HepG2 (cell line): ENCODE measurements at regions not wholly inside any gene's neighbourhood (a gene's known extent, or its start where the extent isn't known, plus 50 kb on each side); places are given as distances from the start of the nearest gene placed in this dataset.
A peak's percentile ranks its signal among the peaks of the same experiment; 100 is the strongest.
"Not testable (repeated sequence)": the region's sequence is repeated elsewhere in the genome, so short reads cannot be mapped to it uniquely, and the experiment has no call there.

ENCODE experiments used
- ATAC-seq: fragments of 200-7000 bp; cut with Tn5 transposase; 3 replicates; pipeline ENCODE4 v1.9.1; 2020; ENCODE audit warnings: mild to moderate bottlenecking, moderate library complexity
- BruUV-seq: library from RNA; stranded (reverse); fragments of 400-500 nt; replicated peaks from 2 replicates; lab custom pipeline; 2021; lab: Mats Ljungman, UMichigan
- CTCF ChIA-PET: fragments of 300-600 bp; formaldehyde crosslinking; extraction: SDS; loops from one replicate; lab custom pipeline; 2021; ENCODE audit warnings: low total read pairs, inconsistent platforms, low intra/inter-chr PET ratio; lab: Yijun Ruan, JAX
- POLR2A ChIA-PET: fragments of 350-600 bp; sonication (Branson Sonifier 250); formaldehyde crosslinking; loops from one replicate; lab custom pipeline; 2020; ENCODE audit warnings: antibody characterized with exemption, inconsistent platforms; lab: Yijun Ruan, JAX
- DNase-seq: peaks from one replicate; pipeline ENCODE4 v3.0.0-alpha.2; 2015; ENCODE audit warnings: low spot score
- FAIRE-seq: peaks from 3 replicates; lab custom pipeline; 2011; peaks lifted over from hg19 to GRCh38; lab: Jason Lieb, UNC
- H2AFZ ChIP-seq: one replicate; pipeline ENCODE4 v1.6.1; 2011; ENCODE audit warnings: low read length, inconsistent platforms
- H3K27ac ChIP-seq: fragments of 300-600 bp; 3 replicates; pipeline ENCODE4 v1.8.0; 2011; ENCODE audit warnings: mixed run types, mild to moderate bottlenecking, mixed read lengths, low read length, inconsistent platforms; ENCODE audit not compliant: insufficient read depth; ENCODE audit errors: extremely low read length
- H3K27me3 ChIP-seq, 2 experiments: fragments of 200-600 bp in 1 of 2; 2 replicates in 1 of 2; 3 replicates in 1 of 2; pipeline versions ENCODE4 v1.6.0 to v1.8.0; 2011; ENCODE audit warnings: low read length in 2 of 2, mild to moderate bottlenecking in 2 of 2, moderate library complexity in 2 of 2, inconsistent platforms in 1 of 2; ENCODE audit not compliant: insufficient read depth in 2 of 2, control insufficient read depth in 1 of 2
- H3K36me3 ChIP-seq, 2 experiments: fragments of 200-600 bp in 1 of 2; replicated peaks in 1 of 2; 2 replicates in 1 of 2; 3 replicates in 1 of 2; pipeline versions ENCODE4 v1.5.1 to v1.8.0; 2011; ENCODE audit warnings: low read length in 2 of 2, inconsistent platforms in 1 of 2; ENCODE audit not compliant: insufficient read depth in 2 of 2, control insufficient read depth in 1 of 2
- H3K4me1 ChIP-seq: 2 replicates; pipeline ENCODE4 v1.5.1; 2012; ENCODE audit warnings: low read length, inconsistent platforms; ENCODE audit not compliant: insufficient read depth
- H3K4me2 ChIP-seq: 2 replicates; pipeline ENCODE4 v1.6.0; 2011; ENCODE audit warnings: low read depth, low read length, inconsistent platforms
- H3K4me3 ChIP-seq, 3 experiments: fragments of 200-600 bp in 1 of 3; sonication (generic), shearing (Covaris generic) in 1 of 3; replicated peaks in 1 of 3; 2 replicates each; pipeline ENCODE4 v1.5.1; 2011 to 2016; ENCODE audit warnings: low read length in 3 of 3, inconsistent platforms in 2 of 3, low read depth in 2 of 3, mild to moderate bottlenecking in 2 of 3, control low read depth in 1 of 3, mixed read lengths in 1 of 3; ENCODE audit not compliant: insufficient read depth in 1 of 3
- H3K79me2 ChIP-seq: one replicate; pipeline ENCODE4 v1.6.1; 2011; ENCODE audit warnings: low read length, inconsistent platforms; ENCODE audit not compliant: insufficient read depth
- H3K9ac ChIP-seq: 2 replicates; pipeline ENCODE4 v1.6.0; 2011; ENCODE audit warnings: mild to moderate bottlenecking, low read depth, low read length, inconsistent platforms; ENCODE audit not compliant: insufficient read depth
- H3K9me3 ChIP-seq: 2 replicates; pipeline ENCODE4 v1.5.1; 2012; ENCODE audit warnings: mild to moderate bottlenecking, low read length
- H4K20me1 ChIP-seq: 2 replicates; pipeline ENCODE4 v1.6.0; 2011; ENCODE audit warnings: inconsistent platforms, mild to moderate bottlenecking, low read length, moderate library complexity; ENCODE audit not compliant: insufficient read depth
- ATF7 ChIP-seq, 2 experiments: fragments of 450-650 bp in 1 of 2; sonication (generic) in 1 of 2; formaldehyde crosslinking in 1 of 2; IDR thresholded peaks; 2 replicates each; pipeline versions ENCODE4 v1.4.0 to v1.6.1; 2016 to 2020; ENCODE audit warnings: antibody characterized with exemption in 1 of 2, mild to moderate bottlenecking in 1 of 2, missing genetic modification reagents in 1 of 2
- FOXA1 ChIP-seq, 2 experiments: fragments of 450-650 bp in 1 of 2; sonication (generic) in 1 of 2; formaldehyde crosslinking in 1 of 2; IDR thresholded peaks; 2 replicates each; pipeline versions ENCODE4 v1.4.0 to v1.6.1; 2016 to 2020; ENCODE audit warnings: missing genetic modification reagents in 1 of 2
- ISX ChIP-seq: sonication (generic); formaldehyde crosslinking; conservative IDR thresholded peaks from 2 replicates; pipeline ENCODE4 v1.5.0; 2020; ENCODE audit warnings: missing genetic modification reagents
- NR2F2 ChIP-seq: IDR thresholded peaks from 2 replicates; pipeline ENCODE4 v1.6.1; 2012; ENCODE audit warnings: low read depth, inconsistent platforms, borderline replicate concordance
- RARG ChIP-seq: sonication (generic); formaldehyde crosslinking; IDR thresholded peaks from 2 replicates; pipeline ENCODE4 v1.4.0; 2020; ENCODE audit warnings: low read depth, mild to moderate bottlenecking, missing genetic modification reagents
- SIN3A ChIP-seq: IDR thresholded peaks from 2 replicates; pipeline ENCODE4 v1.6.1; 2011; ENCODE audit warnings: low read depth, mild to moderate bottlenecking, control low read depth, low read length, borderline replicate concordance
- SRF ChIP-seq: IDR thresholded peaks from 2 replicates; pipeline ENCODE4 v1.6.1; 2011; ENCODE audit warnings: mild to moderate bottlenecking, low read depth, low read length, moderate library complexity
- ZBTB42 ChIP-seq: sonication (generic); formaldehyde crosslinking; IDR thresholded peaks from 2 replicates; pipeline ENCODE4 v1.5.0; 2020; ENCODE audit warnings: mild to moderate bottlenecking, missing genetic modification reagents
- ZNF282 ChIP-seq: fragments of 450-650 bp; IDR thresholded peaks from 2 replicates; pipeline ENCODE4 v1.6.1; 2018; ENCODE audit not compliant: partially characterized antibody
- WGBS: methylation state at CpG from one replicate; pipeline ENCODE4 v1.1.6; 2017; ENCODE audit warnings: low lambda C conversion rate; 5-methylcytosine and 5-hydroxymethylcytosine counted together
- in situ Hi-C: cut with HindIII; loops from 2 replicates; pipeline ENCODE4 v1.10.0; 2017; ENCODE audit warnings: low pct_unique_long_range_greater_than_20kb; ENCODE audit not compliant: extremely low pct_ligation_motif_present
- intact Hi-C: fragments of 100-400 bp; cut with micrococcal nuclease; formaldehyde crosslinking; loops from one replicate; pipeline ENCODE4 v1.10.0; 2022; ENCODE audit not compliant: unreplicated experiment
- TF ChIP-seq, protein P1 (sequence below): sonication (generic); formaldehyde crosslinking; IDR thresholded peaks from 2 replicates; pipeline ENCODE4 v1.4.0; 2020; ENCODE audit warnings: missing genetic modification reagents
- TF ChIP-seq, protein P2 (sequence below): sonication (generic); formaldehyde crosslinking; IDR thresholded peaks from 2 replicates; pipeline ENCODE4 v1.4.0; 2020; ENCODE audit warnings: mild to moderate bottlenecking, missing genetic modification reagents
- TF ChIP-seq, protein P3 (sequence below): sonication (generic); formaldehyde crosslinking; IDR thresholded peaks from 2 replicates; pipeline ENCODE4; 2020; ENCODE audit warnings: missing genetic modification reagents, mild to moderate bottlenecking, borderline replicate concordance

DNA sequence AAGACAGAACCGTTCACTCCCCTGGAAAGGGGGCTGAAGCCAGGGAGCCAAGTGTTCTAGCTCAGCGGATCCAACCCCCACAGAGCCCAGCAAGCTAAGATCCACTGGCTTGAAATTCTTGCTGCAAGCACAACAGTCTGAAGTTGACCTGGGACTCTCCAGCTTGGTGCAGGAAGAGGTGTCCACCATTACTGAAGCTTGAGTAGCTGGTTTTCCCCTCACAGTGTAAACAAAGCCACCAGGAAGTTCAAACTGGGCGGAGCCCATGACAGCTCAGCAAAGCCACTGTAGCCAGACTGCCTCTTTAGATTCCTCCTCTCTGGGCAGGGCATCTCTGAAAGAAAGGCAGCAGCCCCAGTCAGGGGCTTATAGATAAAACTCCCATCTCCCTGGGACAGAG lies 132.8 kb upstream of the SPRED1 start:
- H4K20me1 ChIP-seq; CTCF ChIA-PET; in situ Hi-C loops; intact Hi-C loops; H3K4me1 ChIP-seq; DNase-seq; FAIRE-seq; ATAC-seq; H3K9ac ChIP-seq; H3K27me3 ChIP-seq; H3K27ac ChIP-seq; H3K36me3 ChIP-seq; BruUV-seq; H3K79me2 ChIP-seq; H3K9me3 ChIP-seq; TF ChIP-seq FOXA1 (IDR thresholded peaks at IDR 0.05): not testable (repeated sequence)
- Histone ChIP-seq H2AFZ (peak overlapping the region; percentile 27), H3K4me2 (peak overlapping the region; percentile 67), H3K4me3 (peak overlapping the region in 1 of 3 experiments; percentile 26; a peak in 2 of 6 replicates)
- peak; percentile 44; the same call in 1 of the 2 replicates for TF ChIP-seq FOXA1 (CRISPR knock-in tag; IDR thresholded peaks at IDR 0.05)
- POLR2A ChIA-PET = interaction anchor here (1.1 kb wide), 1 partner anchor 132 kb away, joined by 3 read pairs; no protein-coding TSS in a partner anchor
- WGBS = no CpG with 5 or more reads among the region's 3 CpGs

DNA sequence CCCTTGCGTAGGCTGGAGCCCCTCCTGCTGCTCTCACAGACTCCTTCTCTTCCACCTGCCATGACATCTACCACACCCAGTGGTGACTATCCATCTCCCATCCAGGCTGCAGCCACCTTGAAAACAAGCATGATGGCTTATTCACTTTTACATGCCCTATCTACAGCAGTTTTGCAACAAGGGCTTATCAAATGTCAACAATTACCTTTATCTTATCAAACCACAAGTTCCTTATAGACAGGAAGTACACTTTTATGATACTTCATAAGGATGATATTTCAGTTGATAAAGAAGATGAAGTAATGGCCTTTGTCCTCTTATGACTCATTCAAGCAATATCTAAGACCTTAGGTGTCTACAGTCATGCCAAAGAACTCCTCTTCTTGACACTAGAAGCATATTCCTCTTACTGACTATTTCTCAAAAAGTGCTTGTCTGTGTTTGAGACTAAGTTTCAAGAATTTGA lies 125.3 kb upstream of the SPRED1 start:
- CTCF ChIA-PET = no interaction called here
- Histone ChIP-seq H4K20me1 (no peaks in the 10 kb centered on the region), H3K27me3 (no peaks in the 10 kb centered on the region), H2AFZ (no peak overlapping the region), H3K4me2 (no peak overlapping the region), H3K4me1 (no peaks in the 10 kb centered on the region), H3K36me3 (no peaks in the 10 kb centered on the region), H3K27ac (no peak overlapping the region), H3K9me3 (no peaks in the 10 kb centered on the region), H3K4me3 (no peak overlapping the region), H3K79me2 (no peaks in the 10 kb centered on the region), H3K9ac (no peak overlapping the region)
- POLR2A ChIA-PET = no interaction called here
- FAIRE-seq = no peak
- DNase-seq = no peak
- in situ Hi-C loops = no loop called here
- ATAC-seq = no peak
- WGBS = 13% methylated on average over 1 of the region's 1 CpG
- no TSS peak for BruUV-seq
- intact Hi-C loops = no loop called here
- no peak for TF ChIP-seq ATF7 (IDR thresholded peaks at IDR 0.05)
- TF ChIP-seq ATF7 (CRISPR knock-in tag; IDR thresholded peaks at IDR 0.05) = no peak
- TF ChIP-seq, protein P1, sequence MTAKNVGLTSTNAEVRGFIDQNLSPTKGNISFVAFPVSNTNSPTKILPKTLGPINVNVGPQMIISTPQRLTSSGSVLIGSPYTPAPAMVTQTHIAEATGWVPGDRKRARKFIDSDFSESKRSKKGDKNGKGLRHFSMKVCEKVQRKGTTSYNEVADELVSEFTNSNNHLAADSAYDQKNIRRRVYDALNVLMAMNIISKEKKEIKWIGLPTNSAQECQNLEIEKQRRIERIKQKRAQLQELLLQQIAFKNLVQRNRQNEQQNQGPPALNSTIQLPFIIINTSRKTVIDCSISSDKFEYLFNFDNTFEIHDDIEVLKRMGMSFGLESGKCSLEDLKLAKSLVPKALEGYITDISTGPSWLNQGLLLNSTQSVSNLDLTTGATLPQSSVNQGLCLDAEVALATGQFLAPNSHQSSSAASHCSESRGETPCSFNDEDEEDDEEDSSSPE (CRISPR knock-in tag) = no peak
- TF ChIP-seq, protein P2, sequence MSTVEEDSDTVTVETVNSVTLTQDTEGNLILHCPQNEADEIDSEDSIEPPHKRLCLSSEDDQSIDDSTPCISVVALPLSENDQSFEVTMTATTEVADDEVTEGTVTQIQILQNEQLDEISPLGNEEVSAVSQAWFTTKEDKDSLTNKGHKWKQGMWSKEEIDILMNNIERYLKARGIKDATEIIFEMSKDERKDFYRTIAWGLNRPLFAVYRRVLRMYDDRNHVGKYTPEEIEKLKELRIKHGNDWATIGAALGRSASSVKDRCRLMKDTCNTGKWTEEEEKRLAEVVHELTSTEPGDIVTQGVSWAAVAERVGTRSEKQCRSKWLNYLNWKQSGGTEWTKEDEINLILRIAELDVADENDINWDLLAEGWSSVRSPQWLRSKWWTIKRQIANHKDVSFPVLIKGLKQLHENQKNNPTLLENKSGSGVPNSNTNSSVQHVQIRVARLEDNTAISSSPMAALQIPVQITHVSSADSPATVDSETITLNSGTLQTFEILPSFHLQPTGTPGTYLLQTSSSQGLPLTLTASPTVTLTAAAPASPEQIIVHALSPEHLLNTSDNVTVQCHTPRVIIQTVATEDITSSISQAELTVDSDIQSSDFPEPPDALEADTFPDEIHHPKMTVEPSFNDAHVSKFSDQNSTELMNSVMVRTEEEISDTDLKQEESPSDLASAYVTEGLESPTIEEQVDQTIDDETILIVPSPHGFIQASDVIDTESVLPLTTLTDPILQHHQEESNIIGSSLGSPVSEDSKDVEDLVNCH = no peak
- no peak for TF ChIP-seq SRF
- no peak for TF ChIP-seq ZBTB42 (CRISPR knock-in tag)
- TF ChIP-seq RARG (CRISPR knock-in tag) = no peak
- TF ChIP-seq NR2F2 = no peak
- no peak for TF ChIP-seq ZNF282
- TF ChIP-seq, protein P3, sequence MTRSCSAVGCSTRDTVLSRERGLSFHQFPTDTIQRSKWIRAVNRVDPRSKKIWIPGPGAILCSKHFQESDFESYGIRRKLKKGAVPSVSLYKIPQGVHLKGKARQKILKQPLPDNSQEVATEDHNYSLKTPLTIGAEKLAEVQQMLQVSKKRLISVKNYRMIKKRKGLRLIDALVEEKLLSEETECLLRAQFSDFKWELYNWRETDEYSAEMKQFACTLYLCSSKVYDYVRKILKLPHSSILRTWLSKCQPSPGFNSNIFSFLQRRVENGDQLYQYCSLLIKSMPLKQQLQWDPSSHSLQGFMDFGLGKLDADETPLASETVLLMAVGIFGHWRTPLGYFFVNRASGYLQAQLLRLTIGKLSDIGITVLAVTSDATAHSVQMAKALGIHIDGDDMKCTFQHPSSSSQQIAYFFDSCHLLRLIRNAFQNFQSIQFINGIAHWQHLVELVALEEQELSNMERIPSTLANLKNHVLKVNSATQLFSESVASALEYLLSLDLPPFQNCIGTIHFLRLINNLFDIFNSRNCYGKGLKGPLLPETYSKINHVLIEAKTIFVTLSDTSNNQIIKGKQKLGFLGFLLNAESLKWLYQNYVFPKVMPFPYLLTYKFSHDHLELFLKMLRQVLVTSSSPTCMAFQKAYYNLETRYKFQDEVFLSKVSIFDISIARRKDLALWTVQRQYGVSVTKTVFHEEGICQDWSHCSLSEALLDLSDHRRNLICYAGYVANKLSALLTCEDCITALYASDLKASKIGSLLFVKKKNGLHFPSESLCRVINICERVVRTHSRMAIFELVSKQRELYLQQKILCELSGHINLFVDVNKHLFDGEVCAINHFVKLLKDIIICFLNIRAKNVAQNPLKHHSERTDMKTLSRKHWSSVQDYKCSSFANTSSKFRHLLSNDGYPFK = no peak
- no peak for TF ChIP-seq ISX (CRISPR knock-in tag)
- no peak for TF ChIP-seq SIN3A
